ENCODE measurements at regions not wholly inside any gene's neighbourhood (a gene's known extent, or its start where the extent isn't known, plus 50 kb on each side); places are given as distances from the start of the nearest gene placed in this dataset.

- ChIA-PET CTCF (no interaction called here), POLR2A (no interaction called here)
- Histone ChIP-seq H3K9me1 (replicated peaks; ENCODE audit: control insufficient read depth, extremely low read depth, insufficient read depth, low read length) (no peaks in the 10 kb centered on the region), H3K27ac (ENCODE audit: insufficient read depth, low read depth, low read length) (no peak overlapping the region), H3K4me3 (replicated peaks in 1 of 3; ENCODE audit: insufficient read depth in 1 of 3, low read depth in 1 of 3, low read length in 3 of 3) (no peak overlapping the region), H3K4me2 (ENCODE audit: insufficient read depth, low read length) (no peak overlapping the region), H3K79me2 (ENCODE audit: control insufficient read depth, insufficient read depth, low read length) (no peaks in the 10 kb centered on the region), H3K9me3 (replicated peaks; ENCODE audit: control insufficient read depth, insufficient read depth, low read length) (no peaks in the 10 kb centered on the region), H3K4me1 (ENCODE audit: control insufficient read depth, extremely low read depth, insufficient read depth, low read length) (peaks cover 3% of the 10 kb centered on the region), H2AFZ (ENCODE audit: low read depth, low read length) (no peak overlapping the region), H3K36me3 (ENCODE audit: control insufficient read depth in 2 of 2, extremely low read depth in 1 of 2, insufficient read depth in 2 of 2, low read length in 2 of 2) (no peaks in the 10 kb centered on the region), H3K27me3 (ENCODE audit: control insufficient read depth in 2 of 2, insufficient read depth in 2 of 2, low read length in 2 of 2) (no peaks in the 10 kb centered on the region), H3K9ac (replicated peaks; ENCODE audit: extremely low read depth, insufficient read depth, low read length) (no peak overlapping the region), H4K20me1 (replicated peaks; ENCODE audit: control insufficient read depth, extremely low read depth, insufficient read depth, low read length) (no peaks in the 10 kb centered on the region)
- FAIRE-seq (no peak), DNase-seq (ENCODE audit: low read depth, low spot score) (no peak)
- TF ChIP-seq GATA2 (IDR thresholded peaks at IDR 0.05; ENCODE audit: insufficient read depth, insufficient read length, low read depth, low read length) (no peak), MYC (IDR thresholded peaks at IDR 0.05; ENCODE audit: low read depth, low read length) (no peak), MAX (IDR thresholded peaks at IDR 0.05; ENCODE audit: insufficient read depth, insufficient read length) (no peak), JUN (IDR thresholded peaks at IDR 0.05; ENCODE audit: borderline replicate concordance, insufficient read depth, insufficient read length, low read depth) (no peak), POLR2AphosphoS5 (IDR thresholded peaks at IDR 0.05; ENCODE audit: insufficient read depth, low read depth, low read length) (no peak), CTCF (IDR thresholded peaks at IDR 0.05; ENCODE audit: extremely low read depth in 1 of 2, insufficient read depth in 1 of 2, low read depth in 1 of 2, low read length in 2 of 2) (no peak), EZH2 (IDR thresholded peaks at IDR 0.05; ENCODE audit: borderline replicate concordance, low read depth, low read length, severe bottlenecking) (no peak), FOS (IDR thresholded peaks at IDR 0.05; ENCODE audit: borderline replicate concordance, insufficient read depth, low read length) (no peak), POLR2A (IDR thresholded peaks at IDR 0.05; ENCODE audit: low read depth, low read length) (no peak)
- BruUV-seq (replicated peaks), result no TSS peak
- dilution Hi-C loops (cut with MboI; ENCODE audit: extremely low pct_ligation_motif_present, low sequenced_read_pairs), result no loop called here
- intact Hi-C loops (cut with micrococcal nuclease), result no loop called here
These were observed 622.1 kb upstream of the KIRREL3 start for GRCh38 chr11:127622686-127623085.

Measured in endothelial cell of umbilical vein (primary cell).